ENCODE measurements at regions not wholly inside any gene's neighbourhood (a gene's known extent, or its start where the extent isn't known, plus 50 kb on each side); places are given as distances from the start of the nearest gene placed in this dataset.

- no peak for DNase-seq
- TF ChIP-seq GATA1 (IDR thresholded peaks at IDR 0.05; ENCODE audit: low read depth, low read length) (no peak), POLR2A (IDR thresholded peaks at IDR 0.05; ENCODE audit: low read length) (no peak)
These were observed 51.2 kb upstream of the TMPO start for GRCh38 chr12:98464190-98464589.

- TF ChIP-seq GATA1 (IDR thresholded peaks at IDR 0.05; ENCODE audit: low read depth, low read length) (no peak), POLR2A (IDR thresholded peaks at IDR 0.05; ENCODE audit: low read length) (no peak)
- no peak for DNase-seq
These were observed 49.9 kb upstream of the TMPO start for GRCh38 chr12:98465505-98465904.
